K562 (cell line): ENCODE measurements at regions not wholly inside any gene's neighbourhood (a gene's known extent, or its start where the extent isn't known, plus 50 kb on each side); places are given as distances from the start of the nearest gene placed in this dataset.

ENCODE experiments used
- ATAC-seq: fragments of 200-7000 bp; cut with Tn5 transposase; 3 replicates; pipeline ENCODE4 v1.9.1; 2020; ENCODE audit warnings: moderate library complexity
- BruUV-seq: library from RNA; stranded (reverse); fragments of 400-500 nt; replicated peaks from 2 replicates; lab custom pipeline; 2021; lab: Mats Ljungman, UMichigan
- CTCF ChIA-PET: fragments of 300-600 bp; formaldehyde crosslinking; extraction: SDS; loops from one replicate; lab custom pipeline; 2021; ENCODE audit warnings: low intra/inter-chr PET ratio; lab: Yijun Ruan, JAX
- POLR2A ChIA-PET: fragments of 300-600, 350-650 bp; sonication (Branson Sonifier 250); formaldehyde crosslinking; extraction: SDS; loops from one replicate; lab custom pipeline; 2021; ENCODE audit warnings: antibody characterized with exemption, inconsistent platforms; lab: Yijun Ruan, JAX
- DNase-seq, 4 experiments: peaks; one replicate each; pipeline versions ENCODE4 v3.0.0 to v3.0.0-alpha.2; 2011 to 2018; ENCODE audit warnings: low spot score in 3 of 4, mixed read lengths in 3 of 4; ENCODE audit errors: extremely low read depth in 1 of 4
- FAIRE-seq: peaks from 2 replicates; lab custom pipeline; 2011; peaks lifted over from hg19 to GRCh38; lab: Jason Lieb, UNC
- H2AFZ ChIP-seq: 2 replicates; pipeline ENCODE4 v1.6.0; 2011; ENCODE audit warnings: low read depth, low read length, control low read depth, inconsistent platforms
- H3K27ac ChIP-seq: fragments of 200-600 bp; 3 replicates; pipeline ENCODE4 v1.8.0; 2011; ENCODE audit warnings: low read depth, mild to moderate bottlenecking, control low read depth, inconsistent platforms, low read length, moderate library complexity, mixed read lengths; ENCODE audit errors: extremely low read depth
- H3K27me3 ChIP-seq, 2 experiments: fragments of 300-600 bp in 1 of 2; 2 replicates in 1 of 2; 3 replicates in 1 of 2; pipeline versions ENCODE4 v1.6.0 to v1.8.0; 2011; ENCODE audit warnings: inconsistent platforms in 2 of 2, low read length in 2 of 2, mild to moderate bottlenecking in 1 of 2, mixed read lengths in 1 of 2, moderate library complexity in 1 of 2; ENCODE audit not compliant: control insufficient read depth in 2 of 2, insufficient read depth in 2 of 2
- H3K36me3 ChIP-seq: fragments of 300-600 bp; 3 replicates; pipeline ENCODE4 v1.8.0; 2011; ENCODE audit warnings: mild to moderate bottlenecking, low read length, inconsistent platforms; ENCODE audit not compliant: control insufficient read depth, insufficient read depth
- H3K4me1 ChIP-seq, 2 experiments: fragments of 200-600 bp in 1 of 2; replicated peaks in 1 of 2; 2 replicates in 1 of 2; 3 replicates in 1 of 2; pipeline versions ENCODE4 v1.5.1 to v1.8.0; 2011; ENCODE audit warnings: inconsistent platforms in 2 of 2, low read length in 2 of 2, mild to moderate bottlenecking in 1 of 2, mixed read lengths in 1 of 2, moderate library complexity in 1 of 2; ENCODE audit not compliant: control insufficient read depth in 2 of 2, insufficient read depth in 2 of 2
- H3K4me2 ChIP-seq: 2 replicates; pipeline ENCODE4 v1.6.1; 2011; ENCODE audit warnings: low read length, control low read depth, inconsistent platforms, mixed read lengths; ENCODE audit not compliant: insufficient read depth
- H3K4me3 ChIP-seq: fragments of 200-600 bp; sonication (generic), shearing (Covaris generic); 2 replicates; pipeline ENCODE4 v1.5.1; 2016; ENCODE audit warnings: control low read depth, inconsistent platforms
- H3K79me2 ChIP-seq: fragments of 200-600 bp; 3 replicates; pipeline ENCODE4 v1.8.0; 2011; ENCODE audit warnings: low read length, inconsistent platforms; ENCODE audit not compliant: control insufficient read depth, insufficient read depth
- H3K9ac ChIP-seq, 2 experiments: 2 replicates each; pipeline versions ENCODE4 v1.6.0 to v1.6.1; 2011; ENCODE audit warnings: low read depth in 2 of 2, low read length in 2 of 2, control low read depth in 1 of 2, inconsistent platforms in 1 of 2, mild to moderate bottlenecking in 1 of 2, mixed read lengths in 1 of 2; ENCODE audit not compliant: insufficient read depth in 1 of 2
- H3K9me1 ChIP-seq: one replicate; pipeline ENCODE4 v1.6.0; 2011; ENCODE audit warnings: inconsistent platforms, mild to moderate bottlenecking, low read length, moderate library complexity; ENCODE audit not compliant: control insufficient read depth, insufficient read depth
- H3K9me3 ChIP-seq: replicated peaks from 2 replicates; pipeline ENCODE4 v1.5.1; 2011; ENCODE audit warnings: low read depth, low read length, inconsistent platforms; ENCODE audit not compliant: control insufficient read depth, insufficient read depth
- H4K20me1 ChIP-seq: replicated peaks from 2 replicates; pipeline ENCODE4 v1.6.1; 2011; ENCODE audit warnings: low read length, inconsistent platforms, mixed read lengths; ENCODE audit not compliant: control insufficient read depth, insufficient read depth
- ASH1L ChIP-seq: fragments of 450-650 bp; IDR thresholded peaks from 2 replicates; pipeline ENCODE4 v1.6.1; 2018; ENCODE audit warnings: borderline replicate concordance, mild to moderate bottlenecking, low read depth; ENCODE audit not compliant: partially characterized antibody
- CBX5 ChIP-seq: IDR thresholded peaks from 2 replicates; pipeline ENCODE4 v1.6.1; 2014; ENCODE audit warnings: low read depth, borderline replicate concordance
- KAT8 ChIP-seq: fragments of 450-650 bp; IDR thresholded peaks from 2 replicates; pipeline ENCODE4 v1.6.1; 2016; ENCODE audit warnings: low read depth, mild to moderate bottlenecking
- SAP30 ChIP-seq: fragments of 200-600 bp; sonication (generic); IDR thresholded peaks from 2 replicates; pipeline ENCODE4 v1.6.1; 2012; ENCODE audit warnings: borderline replicate concordance, low read depth, mild to moderate bottlenecking, moderate library complexity, low read length, control low read depth, inconsistent platforms; ENCODE audit not compliant: insufficient read depth, poor library complexity, severe bottlenecking
- SLC30A9 ChIP-seq: fragments of 250-450 bp; sonication (Bioruptor Pico); IDR thresholded peaks from 2 replicates; pipeline ENCODE4 v1.8.0; 2022; ENCODE audit warnings: mild to moderate bottlenecking, moderate library complexity
- SP2 ChIP-seq: IDR thresholded peaks from 2 replicates; pipeline ENCODE4 v1.6.1; 2011; ENCODE audit warnings: mild to moderate bottlenecking, low read depth, low read length, moderate library complexity; ENCODE audit not compliant: poor library complexity, severe bottlenecking; ENCODE audit errors: extremely low read depth
- STAT5A ChIP-seq: IDR thresholded peaks from 2 replicates; pipeline ENCODE4 v1.6.1; 2012; ENCODE audit warnings: low read length, inconsistent platforms, borderline replicate concordance
- WGBS: fragments of 100-300 bp; shearing (Covaris generic); methylation state at CpG from one replicate; pipeline ENCODE4 v1.1.6; 2016; ENCODE audit warnings: low coverage, mixed read lengths; ENCODE audit not compliant: insufficient coverage; ENCODE audit errors: missing lambda C conversion rate; 5-methylcytosine and 5-hydroxymethylcytosine counted together
- in situ Hi-C: fragments of 300-500 bp; cut with MboI; formaldehyde crosslinking; loops from 4 replicates; pipeline ENCODE4 v1.15.0; 2018; ENCODE audit warnings: inconsistent platforms, mixed read lengths
- intact Hi-C: fragments of 100-400 bp; cut with micrococcal nuclease; formaldehyde crosslinking; loops from 2 replicates; pipeline ENCODE4 v1.14.2; 2022
- TF ChIP-seq, protein P1 (sequence below): fragments of 150-350 bp; conservative IDR thresholded peaks from 2 replicates; pipeline ENCODE4 v1.6.1; 2014; ENCODE audit warnings: low read length

DNA sequence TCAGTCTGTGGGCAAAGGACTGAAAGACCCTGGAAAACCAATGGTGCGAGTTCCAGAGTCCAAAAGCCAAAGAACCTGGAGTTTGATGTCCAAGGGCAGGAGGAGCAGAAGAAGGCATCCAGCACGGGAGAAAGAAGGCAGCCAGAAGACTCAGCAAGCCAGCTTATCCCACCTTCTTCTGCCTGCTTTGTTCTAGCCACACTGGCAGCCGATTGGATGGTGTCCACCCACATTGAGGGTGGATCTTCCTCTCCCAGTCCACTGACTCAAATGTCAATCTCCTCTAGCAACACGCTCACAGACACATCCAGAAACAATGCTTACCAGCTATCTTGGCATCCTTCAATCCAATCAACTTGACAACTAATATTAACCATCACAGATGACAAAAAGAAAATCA is 57.2 kb upstream of the CAPRIN2 start:
- DNase-seq (no peak), FAIRE-seq (no peak), ATAC-seq (no peak)
- peaks cover 0 to 8% of the 10 kb centered on the region in 2 experiments; a peak in 1 of 5 replicates for H3K27me3 ChIP-seq
- H3K9me3 ChIP-seq, result no peaks in the 10 kb centered on the region
- no peak overlapping the region for H2AFZ ChIP-seq
- peaks cover 0 to 3% of the 10 kb centered on the region in 2 experiments; a peak in 2 of 5 replicates for H3K4me1 ChIP-seq
- no peak for TF ChIP-seq SP2
- TF ChIP-seq STAT5A, result no peak
- no peak for TF ChIP-seq ASH1L
- TF ChIP-seq KAT8, result no peak
- TF ChIP-seq SAP30, result no peak
- TF ChIP-seq CBX5, result no peak
- TF ChIP-seq, protein P1, sequence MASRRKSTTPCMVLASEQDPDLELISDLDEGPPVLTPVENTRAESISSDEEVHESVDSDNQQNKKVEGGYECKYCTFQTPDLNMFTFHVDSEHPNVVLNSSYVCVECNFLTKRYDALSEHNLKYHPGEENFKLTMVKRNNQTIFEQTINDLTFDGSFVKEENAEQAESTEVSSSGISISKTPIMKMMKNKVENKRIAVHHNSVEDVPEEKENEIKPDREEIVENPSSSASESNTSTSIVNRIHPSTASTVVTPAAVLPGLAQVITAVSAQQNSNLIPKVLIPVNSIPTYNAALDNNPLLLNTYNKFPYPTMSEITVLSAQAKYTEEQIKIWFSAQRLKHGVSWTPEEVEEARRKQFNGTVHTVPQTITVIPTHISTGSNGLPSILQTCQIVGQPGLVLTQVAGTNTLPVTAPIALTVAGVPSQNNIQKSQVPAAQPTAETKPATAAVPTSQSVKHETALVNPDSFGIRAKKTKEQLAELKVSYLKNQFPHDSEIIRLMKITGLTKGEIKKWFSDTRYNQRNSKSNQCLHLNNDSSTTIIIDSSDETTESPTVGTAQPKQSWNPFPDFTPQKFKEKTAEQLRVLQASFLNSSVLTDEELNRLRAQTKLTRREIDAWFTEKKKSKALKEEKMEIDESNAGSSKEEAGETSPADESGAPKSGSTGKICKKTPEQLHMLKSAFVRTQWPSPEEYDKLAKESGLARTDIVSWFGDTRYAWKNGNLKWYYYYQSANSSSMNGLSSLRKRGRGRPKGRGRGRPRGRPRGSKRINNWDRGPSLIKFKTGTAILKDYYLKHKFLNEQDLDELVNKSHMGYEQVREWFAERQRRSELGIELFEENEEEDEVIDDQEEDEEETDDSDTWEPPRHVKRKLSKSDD, result no peak
- no peak for TF ChIP-seq SLC30A9 (CRISPR knock-in tag)
- no peak overlapping the region for H3K27ac ChIP-seq
- H3K79me2 ChIP-seq, result no peaks in the 10 kb centered on the region
- no peaks in the 10 kb centered on the region for H3K36me3 ChIP-seq
- no peak overlapping the region; a peak in 1 of 4 replicates for H3K9ac ChIP-seq
- intact Hi-C loops, result no loop called here
- no peaks in the 10 kb centered on the region for H4K20me1 ChIP-seq
- H3K9me1 ChIP-seq, result no peaks in the 10 kb centered on the region
- ChIA-PET POLR2A (interaction anchor here (0.6 to 2.6 kb wide), 5 partner anchors 12 to 1254 kb away, joined by 3 to 7 read pairs (median 4); no protein-coding TSS in a partner anchor), CTCF (no interaction called here)
- no TSS peak for BruUV-seq
- WGBS, result 0% methylated on average over 4 of the region's 4 CpGs
- no peak overlapping the region for H3K4me3 ChIP-seq
- H3K4me2 ChIP-seq, result no peak overlapping the region
- in situ Hi-C loops, result loop anchor here (25.0 kb wide), 1 partner anchor 625 kb away; no protein-coding TSS in a partner anchor
